Fibroblast of lung (primary cell): ENCODE measurements at regions not wholly inside any gene's neighbourhood (a gene's known extent, or its start where the extent isn't known, plus 50 kb on each side); places are given as distances from the start of the nearest gene placed in this dataset.

Source experiments
- EZH2 ChIP-seq: IDR thresholded peaks from 2 replicates; pipeline ENCODE4 v1.5.1; 2012; ENCODE audit warnings: low read length, control low read depth, mild to moderate bottlenecking; ENCODE audit errors: missing control alignments
- TF ChIP-seq, protein P1 (sequence below), 2 donors: IDR thresholded peaks in 1 of 2; conservative IDR thresholded peaks in 1 of 2; 1 replicate in 1 of 2; 2 replicates in 1 of 2; pipeline ENCODE4 v1.5.1; 2011 to 2012; ENCODE audit warnings: low read length in 2 of 2, control low read depth in 1 of 2, inconsistent platforms in 1 of 2, low read depth in 1 of 2, mild to moderate bottlenecking in 1 of 2

DNA sequence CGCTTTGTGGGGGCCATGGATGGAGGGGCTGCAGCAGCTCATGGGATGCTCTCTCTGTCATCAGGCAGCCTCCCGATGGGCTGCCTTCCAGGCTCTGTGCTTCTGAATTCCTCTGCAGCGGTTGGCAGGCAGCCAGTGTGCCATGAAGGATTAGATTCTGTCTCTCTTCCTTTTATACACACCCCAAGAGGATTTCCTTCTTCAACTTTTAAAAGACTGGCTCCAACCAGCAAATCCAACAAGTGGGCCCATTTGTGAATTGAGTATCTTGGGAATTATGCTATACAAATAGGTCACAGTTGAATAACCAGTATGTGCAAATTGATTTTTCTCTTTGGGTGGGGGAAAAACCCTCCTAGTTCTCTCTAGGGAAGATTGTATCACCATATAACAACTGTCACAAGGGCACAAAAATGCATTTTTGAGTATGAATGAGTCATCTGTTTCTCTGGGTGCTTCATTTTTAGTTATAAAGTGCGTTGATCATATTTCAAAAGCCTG lies 96.8 kb upstream of the FAT1 start:
- no peak for TF ChIP-seq EZH2
- TF ChIP-seq, protein P1, sequence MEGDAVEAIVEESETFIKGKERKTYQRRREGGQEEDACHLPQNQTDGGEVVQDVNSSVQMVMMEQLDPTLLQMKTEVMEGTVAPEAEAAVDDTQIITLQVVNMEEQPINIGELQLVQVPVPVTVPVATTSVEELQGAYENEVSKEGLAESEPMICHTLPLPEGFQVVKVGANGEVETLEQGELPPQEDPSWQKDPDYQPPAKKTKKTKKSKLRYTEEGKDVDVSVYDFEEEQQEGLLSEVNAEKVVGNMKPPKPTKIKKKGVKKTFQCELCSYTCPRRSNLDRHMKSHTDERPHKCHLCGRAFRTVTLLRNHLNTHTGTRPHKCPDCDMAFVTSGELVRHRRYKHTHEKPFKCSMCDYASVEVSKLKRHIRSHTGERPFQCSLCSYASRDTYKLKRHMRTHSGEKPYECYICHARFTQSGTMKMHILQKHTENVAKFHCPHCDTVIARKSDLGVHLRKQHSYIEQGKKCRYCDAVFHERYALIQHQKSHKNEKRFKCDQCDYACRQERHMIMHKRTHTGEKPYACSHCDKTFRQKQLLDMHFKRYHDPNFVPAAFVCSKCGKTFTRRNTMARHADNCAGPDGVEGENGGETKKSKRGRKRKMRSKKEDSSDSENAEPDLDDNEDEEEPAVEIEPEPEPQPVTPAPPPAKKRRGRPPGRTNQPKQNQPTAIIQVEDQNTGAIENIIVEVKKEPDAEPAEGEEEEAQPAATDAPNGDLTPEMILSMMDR (conservative IDR thresholded peaks at IDR 0.05 in 1 of 2, IDR thresholded peaks at IDR 0.05 in 1 of 2; ENCODE audit: low read depth in 1 of 2, low read length in 2 of 2): no peak
